Glutamatergic neuron (in vitro differentiated cells): ENCODE measurements at regions not wholly inside any gene's neighbourhood (a gene's known extent, or its start where the extent isn't known, plus 50 kb on each side); places are given as distances from the start of the nearest gene placed in this dataset.

Source experiments
- DNase-seq: peaks from one replicate; pipeline ENCODE4 v3.0.0; 2022
- H3K27ac Mint-ChIP-seq: one replicate; pipeline ENCODE4 v1.8.0; 2020; ENCODE audit warnings: mild to moderate bottlenecking, mixed read lengths, inconsistent platforms; ENCODE audit not compliant: unreplicated experiment
- H3K27me3 Mint-ChIP-seq: one replicate; pipeline ENCODE4 v1.8.0; 2020; ENCODE audit warnings: mild to moderate bottlenecking, moderate library complexity, mixed read lengths, inconsistent platforms; ENCODE audit not compliant: unreplicated experiment
- H3K36me3 Mint-ChIP-seq: one replicate; pipeline ENCODE4 v1.8.0; 2020; ENCODE audit warnings: mild to moderate bottlenecking, mixed read lengths, inconsistent platforms; ENCODE audit not compliant: unreplicated experiment
- H3K4me1 Mint-ChIP-seq: one replicate; pipeline ENCODE4 v1.8.0; 2020; ENCODE audit warnings: mild to moderate bottlenecking, low read depth, mixed read lengths, inconsistent platforms; ENCODE audit not compliant: unreplicated experiment
- H3K4me3 Mint-ChIP-seq: one replicate; pipeline ENCODE4 v1.8.0; 2020; ENCODE audit warnings: mild to moderate bottlenecking, mixed read lengths, inconsistent platforms; ENCODE audit not compliant: unreplicated experiment
- H3K9me3 Mint-ChIP-seq: one replicate; pipeline ENCODE4 v1.8.0; 2020; ENCODE audit warnings: mild to moderate bottlenecking, moderate library complexity, mixed read lengths, inconsistent platforms; ENCODE audit not compliant: unreplicated experiment
- TF ChIP-seq, protein P1 (sequence below): fragments of 200-600 bp; sonication (generic); IDR thresholded peaks from one replicate; pipeline ENCODE4 v1.5.0; 2021; ENCODE audit not compliant: partially characterized antibody, unreplicated experiment

DNA sequence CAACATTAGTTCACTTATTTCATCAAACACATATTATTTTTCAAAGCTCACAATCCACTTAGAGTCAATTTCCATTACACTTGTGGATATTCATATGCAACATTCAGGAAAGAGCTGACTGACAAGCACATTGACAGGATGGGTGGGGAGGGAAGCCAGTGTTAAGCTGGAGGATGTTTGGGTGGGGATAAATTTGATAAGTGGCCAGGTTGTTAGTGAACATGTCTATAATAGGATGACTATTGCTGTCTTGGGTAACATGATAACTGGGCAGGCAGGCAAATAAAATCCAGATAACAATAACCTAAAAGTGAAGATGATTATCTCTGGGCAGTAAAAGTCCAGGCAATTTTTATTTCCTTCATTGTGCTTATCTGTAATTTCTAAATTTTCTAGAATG lies 73.8 kb upstream of the OSBPL8 start:
- no peaks in the 10 kb centered on the region for H3K36me3 Mint-ChIP-seq
- no peaks in the 10 kb centered on the region for H3K9me3 Mint-ChIP-seq
- no peak for DNase-seq
- H3K4me1 Mint-ChIP-seq = peaks cover 13% of the 10 kb centered on the region
- no peak overlapping the region for H3K27ac Mint-ChIP-seq
- H3K27me3 Mint-ChIP-seq = no peaks in the 10 kb centered on the region
- no peak overlapping the region for H3K4me3 Mint-ChIP-seq
- TF ChIP-seq, protein P1, sequence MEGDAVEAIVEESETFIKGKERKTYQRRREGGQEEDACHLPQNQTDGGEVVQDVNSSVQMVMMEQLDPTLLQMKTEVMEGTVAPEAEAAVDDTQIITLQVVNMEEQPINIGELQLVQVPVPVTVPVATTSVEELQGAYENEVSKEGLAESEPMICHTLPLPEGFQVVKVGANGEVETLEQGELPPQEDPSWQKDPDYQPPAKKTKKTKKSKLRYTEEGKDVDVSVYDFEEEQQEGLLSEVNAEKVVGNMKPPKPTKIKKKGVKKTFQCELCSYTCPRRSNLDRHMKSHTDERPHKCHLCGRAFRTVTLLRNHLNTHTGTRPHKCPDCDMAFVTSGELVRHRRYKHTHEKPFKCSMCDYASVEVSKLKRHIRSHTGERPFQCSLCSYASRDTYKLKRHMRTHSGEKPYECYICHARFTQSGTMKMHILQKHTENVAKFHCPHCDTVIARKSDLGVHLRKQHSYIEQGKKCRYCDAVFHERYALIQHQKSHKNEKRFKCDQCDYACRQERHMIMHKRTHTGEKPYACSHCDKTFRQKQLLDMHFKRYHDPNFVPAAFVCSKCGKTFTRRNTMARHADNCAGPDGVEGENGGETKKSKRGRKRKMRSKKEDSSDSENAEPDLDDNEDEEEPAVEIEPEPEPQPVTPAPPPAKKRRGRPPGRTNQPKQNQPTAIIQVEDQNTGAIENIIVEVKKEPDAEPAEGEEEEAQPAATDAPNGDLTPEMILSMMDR = no peak

DNA sequence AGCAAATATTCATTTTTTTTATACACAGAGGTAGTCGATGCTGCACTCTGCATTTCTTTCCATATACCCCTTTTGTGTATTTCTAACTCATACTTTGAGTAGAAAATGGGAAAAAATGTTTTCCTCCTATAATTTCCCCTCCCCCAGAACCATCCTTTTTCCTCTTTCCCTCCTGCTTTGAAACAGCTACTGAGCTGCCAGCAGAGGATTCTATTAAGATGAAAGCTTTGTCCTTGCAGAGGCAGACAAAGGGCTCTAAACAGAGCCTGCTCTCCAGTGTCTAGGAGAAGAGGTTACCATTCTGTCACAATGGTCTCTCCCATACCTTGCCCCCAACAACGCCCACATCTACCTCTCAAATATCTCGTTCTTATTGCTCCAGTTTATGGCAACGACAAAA lies 74.6 kb upstream of the OSBPL8 start:
- DNase-seq = no peak

DNA sequence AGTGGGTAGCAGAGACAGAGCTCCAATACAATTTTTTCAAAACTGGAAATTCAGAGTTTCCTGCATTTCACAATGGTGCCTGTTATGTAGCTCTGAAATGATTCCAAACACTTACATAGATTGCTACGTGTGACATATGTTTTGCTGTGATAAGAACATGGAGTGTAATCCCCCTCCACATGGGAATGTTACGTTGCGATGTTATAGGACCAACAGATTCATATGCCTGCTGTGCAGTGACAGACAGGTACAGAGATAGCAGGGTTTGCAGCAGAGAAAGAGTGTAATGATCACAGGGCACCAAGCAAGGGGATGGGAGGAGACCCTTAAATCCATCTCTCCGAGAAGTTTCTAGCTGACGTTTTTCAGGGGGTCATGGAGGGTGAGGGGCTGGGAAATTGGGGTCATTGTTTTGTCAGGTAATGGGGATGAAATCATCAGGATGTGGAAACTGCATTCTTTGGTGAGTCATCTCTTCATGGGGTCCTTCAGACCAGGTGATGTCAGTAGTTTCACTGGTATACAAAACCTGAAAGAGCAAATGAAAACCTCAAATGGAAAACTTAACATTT lies 76.6 kb upstream of the OSBPL8 start:
- Mint-ChIP-seq H3K27me3 (peaks cover 2% of the 10 kb centered on the region), H3K27ac (peak overlapping the region; percentile 23), H3K4me1 (peaks cover 13% of the 10 kb centered on the region), H3K9me3 (peaks cover 2% of the 10 kb centered on the region), H3K4me3 (no peak overlapping the region), H3K36me3 (no peaks in the 10 kb centered on the region)
- TF ChIP-seq, protein P1 = no peak
- no peak for DNase-seq

More for the DNA sequence above, 74.6 kb upstream of the OSBPL8 start:
- TF ChIP-seq, protein P1 = no peak
- Mint-ChIP-seq H3K27ac (peak overlapping the region; percentile 86), H3K4me3 (no peak overlapping the region), H3K36me3 (no peaks in the 10 kb centered on the region), H3K4me1 (peaks cover 13% of the 10 kb centered on the region), H3K27me3 (no peaks in the 10 kb centered on the region), H3K9me3 (no peaks in the 10 kb centered on the region)

DNA sequence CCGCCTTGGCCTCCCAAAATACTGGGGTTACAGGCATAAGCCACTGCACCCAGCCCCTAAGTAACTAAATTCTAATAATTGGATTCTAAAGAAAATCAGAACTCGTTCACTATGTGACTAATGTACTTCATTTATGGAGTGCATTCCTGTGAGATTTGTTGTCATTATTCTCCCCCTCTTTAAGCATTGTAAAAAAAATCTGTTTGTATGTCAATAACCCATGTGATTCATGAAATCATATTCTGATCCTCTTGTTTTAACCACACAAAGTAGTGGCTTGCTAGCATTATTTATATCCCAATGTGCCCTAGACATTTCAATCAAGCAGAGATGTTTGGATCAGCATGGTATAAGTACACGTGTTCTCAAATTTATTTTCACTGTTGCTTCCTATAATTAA lies 78.2 kb upstream of the OSBPL8 start:
- peaks cover 13% of the 10 kb centered on the region for H3K4me1 Mint-ChIP-seq
- peaks cover 5% of the 10 kb centered on the region for H3K27me3 Mint-ChIP-seq
- H3K27ac Mint-ChIP-seq = no peak overlapping the region
- peaks cover 2% of the 10 kb centered on the region for H3K9me3 Mint-ChIP-seq
- H3K36me3 Mint-ChIP-seq = no peaks in the 10 kb centered on the region
- TF ChIP-seq, protein P1 = no peak
- DNase-seq = no peak
- H3K4me3 Mint-ChIP-seq = no peak overlapping the region

DNA sequence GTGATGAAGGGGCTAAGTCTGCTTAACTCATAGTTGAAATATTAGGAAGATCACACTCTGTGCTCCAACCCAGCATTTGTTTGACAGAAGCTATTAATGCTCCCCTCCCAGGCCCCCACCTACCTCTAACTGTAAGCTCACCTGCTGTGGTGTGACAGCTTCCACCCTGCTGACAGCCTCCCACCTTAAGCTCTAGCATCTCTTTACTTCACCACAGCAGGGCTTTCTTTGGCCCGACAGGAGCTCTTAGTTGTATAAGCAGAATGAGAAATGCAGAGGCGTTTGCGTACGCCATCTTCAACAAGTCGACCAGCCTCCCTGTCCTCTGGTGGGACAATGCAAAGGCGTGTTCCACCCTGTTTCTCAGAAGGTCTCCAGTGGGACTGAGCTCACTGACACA lies 80.1 kb upstream of the OSBPL8 start:
- TF ChIP-seq, protein P1 = no peak
- H3K36me3 Mint-ChIP-seq = no peaks in the 10 kb centered on the region
- no peak overlapping the region for H3K4me3 Mint-ChIP-seq
- H3K27ac Mint-ChIP-seq = no peak overlapping the region
- peaks cover 5% of the 10 kb centered on the region for H3K27me3 Mint-ChIP-seq
- no peak for DNase-seq
- H3K4me1 Mint-ChIP-seq = peaks cover 3% of the 10 kb centered on the region
- H3K9me3 Mint-ChIP-seq = peaks cover 2% of the 10 kb centered on the region
